Common myeloid progenitor, CD34-positive (primary cell): ENCODE measurements at regions not wholly inside any gene's neighbourhood (a gene's known extent, or its start where the extent isn't known, plus 50 kb on each side); places are given as distances from the start of the nearest gene placed in this dataset.

Experiments used
- CTCF ChIA-PET: fragments of 350-600 bp; sonication (Branson Sonifier 250); formaldehyde crosslinking; loops from one replicate; lab custom pipeline; 2021; ENCODE audit warnings: antibody characterized with exemption; lab: Charles Lee
- POLR2A ChIA-PET: fragments of 350-600 bp; sonication (Branson Sonifier 250); formaldehyde crosslinking; loops from one replicate; lab custom pipeline; 2021; ENCODE audit warnings: antibody characterized with exemption; lab: Charles Lee
- DNase-seq, 3 donors: peaks; one replicate each; pipeline versions ENCODE4 v3.0.0 to v3.0.0-alpha.2; 2013
- H3K27ac ChIP-seq, 2 experiments: 1 replicate in 1 of 2; 2 replicates in 1 of 2; pipeline ENCODE4 v1.7.0; 2013; ENCODE audit warnings: inconsistent platforms in 2 of 2, low read length in 2 of 2, mild to moderate bottlenecking in 2 of 2, low read depth in 1 of 2, moderate library complexity in 1 of 2; ENCODE audit not compliant: severe bottlenecking in 2 of 2, insufficient read depth in 1 of 2, poor library complexity in 1 of 2
- H3K27me3 ChIP-seq, 5 experiments: replicated peaks in 2 of 5; 1 replicate in 3 of 5; 2 replicates in 2 of 5; pipeline versions ENCODE4 v1.6.1 to v1.7.0; 2013; ENCODE audit warnings: low read length in 4 of 5, mild to moderate bottlenecking in 2 of 5, moderate library complexity in 2 of 5, inconsistent platforms in 1 of 5; ENCODE audit not compliant: insufficient read depth in 5 of 5, control insufficient read depth in 4 of 5
- H3K36me3 ChIP-seq, 4 experiments: 1 replicate in 2 of 4; 2 replicates in 2 of 4; pipeline versions ENCODE4 v1.6.1 to v1.7.0; 2013; ENCODE audit warnings: low read length in 3 of 4, control low read depth in 1 of 4, mild to moderate bottlenecking in 1 of 4; ENCODE audit not compliant: control insufficient read depth in 4 of 4, insufficient read depth in 4 of 4
- H3K4me1 ChIP-seq, 4 experiments: 1 replicate in 3 of 4; 2 replicates in 1 of 4; pipeline versions ENCODE4 v1.6.1 to v1.7.1; 2013; ENCODE audit warnings: low read length in 3 of 4, mild to moderate bottlenecking in 3 of 4, control low read depth in 1 of 4, inconsistent platforms in 1 of 4, moderate library complexity in 1 of 4; ENCODE audit not compliant: control insufficient read depth in 4 of 4, insufficient read depth in 4 of 4; ENCODE audit errors: control extremely low read depth in 1 of 4
- H3K4me3 ChIP-seq, 7 experiments: 1 replicate in 4 of 7; 2 replicates in 3 of 7; pipeline versions ENCODE4 v1.5.1 to v1.7.0; 2013; ENCODE audit warnings: mild to moderate bottlenecking in 7 of 7, low read length in 6 of 7, moderate library complexity in 6 of 7, inconsistent platforms in 2 of 7, low read depth in 2 of 7, control low read depth in 1 of 7; ENCODE audit not compliant: insufficient read depth in 4 of 7, control insufficient read depth in 1 of 7; ENCODE audit errors: extremely low read depth in 1 of 7
- H3K9me3 ChIP-seq, 5 experiments: 1 replicate in 4 of 5; 2 replicates in 1 of 5; pipeline versions ENCODE4 v1.6.1 to v1.7.1; 2013; ENCODE audit warnings: low read length in 4 of 5, mild to moderate bottlenecking in 2 of 5, inconsistent platforms in 1 of 5, low read depth in 1 of 5, moderate library complexity in 1 of 5; ENCODE audit not compliant: control insufficient read depth in 4 of 5, insufficient read depth in 2 of 5; ENCODE audit errors: control extremely low read depth in 1 of 5
- WGBS: methylation state at CpG from one replicate; pipeline ENCODE4 v1.1.5; 2013; ENCODE audit not compliant: insufficient coverage; 5-methylcytosine and 5-hydroxymethylcytosine counted together

- H3K9me3 ChIP-seq = no peaks in the 10 kb centered on the region
- H3K4me3 ChIP-seq = no peak overlapping the region
- no peak overlapping the region for H3K27ac ChIP-seq
- H3K4me1 ChIP-seq = no peaks in the 10 kb centered on the region
- DNase-seq = no peak
- ChIA-PET POLR2A (interaction anchor here (0.7 kb wide), 1 partner anchor 37 kb away, joined by 3 read pairs; no protein-coding TSS in a partner anchor), CTCF (no interaction called here)
- H3K36me3 ChIP-seq = no peaks in the 10 kb centered on the region
- no peaks in the 10 kb centered on the region for H3K27me3 ChIP-seq
- WGBS = 50% methylated on average over 3 of the region's 3 CpGs
These were observed 190.9 kb downstream of the OTOR start for GRCh38 chr20:16939051-16939450.

- ChIA-PET POLR2A (no interaction called here), CTCF (no interaction called here)
- Histone ChIP-seq H3K4me3 (no peak overlapping the region), H3K9me3 (no peaks in the 10 kb centered on the region), H3K4me1 (no peaks in the 10 kb centered on the region), H3K27me3 (no peaks in the 10 kb centered on the region), H3K27ac (no peak overlapping the region), H3K36me3 (no peaks in the 10 kb centered on the region)
- whole genome bisulfite sequencing = 50% methylated on average over 1 of the region's 1 CpG
- DNase-seq = no peak
These were observed 192.5 kb downstream of the OTOR start for GRCh38 chr20:16940701-16941100.

DNA sequence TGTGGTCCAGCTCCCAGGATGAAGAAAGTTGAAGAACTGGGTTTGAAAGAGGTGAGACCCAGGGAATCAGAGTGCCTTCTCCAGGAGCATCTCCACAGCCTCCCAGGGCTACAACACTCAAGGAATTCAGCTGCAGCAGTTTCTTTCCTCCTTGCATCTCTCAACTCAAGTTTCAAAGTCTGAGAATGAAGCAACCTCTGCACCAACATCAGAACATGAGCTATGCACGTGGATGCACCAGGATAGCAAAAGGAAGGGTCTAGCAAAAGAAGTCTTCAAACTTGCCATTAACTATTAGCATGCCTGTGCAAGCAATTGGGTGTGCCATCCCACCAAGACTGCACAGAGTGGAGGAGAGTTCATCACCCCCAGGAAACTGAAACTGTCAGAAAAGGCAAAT, 193.9 kb downstream of the OTOR start:
- DNase-seq = no peak
- Histone ChIP-seq H3K27ac (no peak overlapping the region), H3K27me3 (no peaks in the 10 kb centered on the region), H3K4me1 (no peaks in the 10 kb centered on the region), H3K9me3 (no peaks in the 10 kb centered on the region), H3K4me3 (no peak overlapping the region), H3K36me3 (no peaks in the 10 kb centered on the region)
- ChIA-PET POLR2A (no interaction called here), CTCF (no interaction called here)
- 80% methylated on average over 1 of the region's 1 CpG for WGBS

GRCh38 chr20:16942756-16943155, 194.6 kb downstream of the OTOR start:
- no peaks in the 10 kb centered on the region for H3K4me1 ChIP-seq
- POLR2A ChIA-PET = no interaction called here
- H3K9me3 ChIP-seq = no peaks in the 10 kb centered on the region
- WGBS = 88% methylated on average over 1 of the region's 2 CpGs
- no peak overlapping the region for H3K27ac ChIP-seq
- CTCF ChIA-PET = no interaction called here
- no peaks in the 10 kb centered on the region for H3K36me3 ChIP-seq
- DNase-seq = no peak
- no peaks in the 10 kb centered on the region for H3K27me3 ChIP-seq
- H3K4me3 ChIP-seq = no peak overlapping the region

- DNase-seq = no peak
- Histone ChIP-seq H3K36me3 (no peaks in the 10 kb centered on the region), H3K4me3 (no peak overlapping the region), H3K27me3 (no peaks in the 10 kb centered on the region), H3K9me3 (no peaks in the 10 kb centered on the region), H3K4me1 (no peaks in the 10 kb centered on the region), H3K27ac (no peak overlapping the region)
- CTCF ChIA-PET = no interaction called here
- POLR2A ChIA-PET = no interaction called here
- WGBS = 42% methylated on average over 1 of the region's 2 CpGs
These were observed 196.6 kb downstream of the OTOR start for GRCh38 chr20:16944745-16945144.

- ChIA-PET POLR2A (no interaction called here), CTCF (no interaction called here)
- no peak overlapping the region for H3K4me3 ChIP-seq
- no peak for DNase-seq
- no peaks in the 10 kb centered on the region for H3K27me3 ChIP-seq
- no peaks in the 10 kb centered on the region for H3K36me3 ChIP-seq
- no peak overlapping the region for H3K27ac ChIP-seq
- H3K4me1 ChIP-seq = no peaks in the 10 kb centered on the region
- H3K9me3 ChIP-seq = no peaks in the 10 kb centered on the region
These were observed 197.5 kb downstream of the OTOR start for GRCh38 chr20:16945619-16946018.

DNA sequence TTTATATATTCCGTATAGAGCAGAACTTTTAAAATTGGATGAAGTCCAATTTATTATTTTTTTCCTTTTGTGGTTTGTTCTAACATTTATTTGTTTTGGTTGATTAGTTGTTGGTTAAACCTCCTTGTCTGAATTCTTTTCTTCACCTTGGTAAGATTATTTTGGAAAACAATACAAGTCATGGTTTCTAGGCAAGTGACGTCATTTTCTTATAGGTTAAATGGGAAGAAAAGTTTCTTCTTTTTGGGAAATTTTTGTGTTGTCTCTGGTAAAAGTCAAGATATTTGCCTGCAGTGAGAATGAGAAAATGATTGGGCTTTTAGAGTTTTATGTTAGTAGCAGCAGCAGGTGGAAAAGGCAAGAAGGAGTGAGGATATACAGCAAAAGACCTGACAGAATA, 197.9 kb downstream of the OTOR start:
- ChIA-PET POLR2A (no interaction called here), CTCF (no interaction called here)
- H3K4me3 ChIP-seq = no peak overlapping the region
- no peaks in the 10 kb centered on the region for H3K9me3 ChIP-seq
- H3K27me3 ChIP-seq = no peaks in the 10 kb centered on the region
- 100% methylated on average over 1 of the region's 2 CpGs for whole genome bisulfite sequencing
- H3K4me1 ChIP-seq = no peaks in the 10 kb centered on the region
- DNase-seq = no peak
- no peaks in the 10 kb centered on the region for H3K36me3 ChIP-seq
- no peak overlapping the region for H3K27ac ChIP-seq
